SH-SY5Y (cell line): ENCODE measurements at regions not wholly inside any gene's neighbourhood (a gene's known extent, or its start where the extent isn't known, plus 50 kb on each side); places are given as distances from the start of the nearest gene placed in this dataset.

Source experiments
- GATA2 ChIP-seq: IDR thresholded peaks from 2 replicates; pipeline ENCODE4 v1.6.1; 2011; ENCODE audit warnings: mild to moderate bottlenecking, low read depth, low read length
- GATA3 ChIP-seq: IDR thresholded peaks from 2 replicates; pipeline ENCODE4 v1.6.1; 2011; ENCODE audit warnings: low read depth, mild to moderate bottlenecking, low read length, moderate library complexity

- TF ChIP-seq GATA2: no peak
- no peak for TF ChIP-seq GATA3
Measured at GRCh38 chr3:56889131-56889530, 87.4 kb upstream of the ARHGEF3 start.
